T-cell (primary cell): ENCODE measurements at regions not wholly inside any gene's neighbourhood (a gene's known extent, or its start where the extent isn't known, plus 50 kb on each side); places are given as distances from the start of the nearest gene placed in this dataset.

ENCODE experiments used
- ATAC-seq, 4 experiments: fragments of 200-7000 bp in 3 of 4; fragments of 150-1000 bp in 1 of 4; cut with Tn5 transposase; replicated peaks in 1 of 4; 1 replicate in 3 of 4; 2 replicates in 1 of 4; pipeline ENCODE4 v1.10.0; 2021; ENCODE audit warnings: moderate library complexity in 3 of 4, mild to moderate bottlenecking in 2 of 4, moderate number of reproducible peaks in 1 of 4
- CTCF ChIA-PET, 2 donors: fragments of 300-600 bp; sonication (Branson Sonifier 250); formaldehyde crosslinking; loops; one replicate each; lab custom pipeline; 2022; ENCODE audit warnings: antibody characterized with exemption in 2 of 2; lab: Charles Lee
- POLR2A ChIA-PET, 2 donors: fragments of 300-600 bp; sonication (Branson Sonifier 250); formaldehyde crosslinking; loops; one replicate each; lab custom pipeline; 2022; ENCODE audit warnings: antibody characterized with exemption in 2 of 2; lab: Charles Lee
- DNase-seq, 35 experiments: peaks; one replicate each; pipeline versions ENCODE4 v3.0.0 to v3.0.0-alpha.2; 2013 to 2023
- H3K27ac ChIP-seq: one replicate; pipeline ENCODE4 v1.5.1; 2013; ENCODE audit warnings: low read length
- H3K27me3 ChIP-seq, 2 experiments: replicated peaks in 1 of 2; 1 replicate in 1 of 2; 2 replicates in 1 of 2; pipeline versions ENCODE4 v1.6.1 to v1.7.0; 2013; ENCODE audit warnings: low read length in 1 of 2, mixed read lengths in 1 of 2; ENCODE audit not compliant: control insufficient read depth in 2 of 2, insufficient read depth in 2 of 2; ENCODE audit errors: extremely low read depth in 1 of 2
- H3K36me3 ChIP-seq, 2 donors: 1 replicate in 1 of 2; 2 replicates in 1 of 2; pipeline versions ENCODE4 v1.6.1 to v1.7.0; 2013; ENCODE audit warnings: low read length in 1 of 2; ENCODE audit not compliant: control insufficient read depth in 2 of 2, insufficient read depth in 1 of 2; ENCODE audit errors: extremely low read depth in 1 of 2
- H3K4me1 ChIP-seq, 2 experiments: 1 replicate in 1 of 2; 2 replicates in 1 of 2; pipeline versions ENCODE4 v1.6.1 to v1.7.0; 2013; ENCODE audit warnings: low read length in 2 of 2, mixed read lengths in 1 of 2; ENCODE audit not compliant: insufficient read depth in 2 of 2, control insufficient read depth in 1 of 2; ENCODE audit errors: extremely low read depth in 1 of 2
- H3K4me3 ChIP-seq, 2 donors: 1 replicate in 1 of 2; 2 replicates in 1 of 2; pipeline versions ENCODE4 v1.5.1 to v1.7.0; 2013; ENCODE audit warnings: mild to moderate bottlenecking in 2 of 2, low read length in 1 of 2, moderate library complexity in 1 of 2; ENCODE audit not compliant: control insufficient read depth in 1 of 2; ENCODE audit errors: extremely low read depth in 1 of 2
- H3K9me3 ChIP-seq: 2 replicates; pipeline ENCODE4 v1.7.0; 2013
- H3K27ac Mint-ChIP-seq, 2 donors: one replicate each; pipeline ENCODE4 v1.8.0; 2020 to 2021; ENCODE audit warnings: mild to moderate bottlenecking in 2 of 2, mixed read lengths in 2 of 2
- H3K27me3 Mint-ChIP-seq, 2 donors: one replicate each; pipeline ENCODE4 v1.8.0; 2021 to 2022; ENCODE audit warnings: mixed read lengths in 2 of 2
- H3K36me3 Mint-ChIP-seq: one replicate; pipeline ENCODE4 v1.8.0; 2021; ENCODE audit warnings: mixed read lengths
- H3K4me1 Mint-ChIP-seq, 3 donors: one replicate each; pipeline ENCODE4 v1.8.0; 2020 to 2022; ENCODE audit warnings: mixed read lengths in 3 of 3, mild to moderate bottlenecking in 1 of 3
- H3K4me3 Mint-ChIP-seq, 3 donors: one replicate each; pipeline ENCODE4 v1.8.0; 2020 to 2022; ENCODE audit warnings: mild to moderate bottlenecking in 3 of 3, mixed read lengths in 3 of 3, moderate library complexity in 3 of 3
- H3K9me3 Mint-ChIP-seq, 3 donors: one replicate each; pipeline ENCODE4 v1.8.0; 2020 to 2022; ENCODE audit warnings: mixed read lengths in 3 of 3
- WGBS: methylation state at CpG from one replicate; pipeline ENCODE4 v1.1.5; 2013; ENCODE audit warnings: missing lambda C conversion rate; ENCODE audit not compliant: insufficient coverage; 5-methylcytosine and 5-hydroxymethylcytosine counted together

DNA sequence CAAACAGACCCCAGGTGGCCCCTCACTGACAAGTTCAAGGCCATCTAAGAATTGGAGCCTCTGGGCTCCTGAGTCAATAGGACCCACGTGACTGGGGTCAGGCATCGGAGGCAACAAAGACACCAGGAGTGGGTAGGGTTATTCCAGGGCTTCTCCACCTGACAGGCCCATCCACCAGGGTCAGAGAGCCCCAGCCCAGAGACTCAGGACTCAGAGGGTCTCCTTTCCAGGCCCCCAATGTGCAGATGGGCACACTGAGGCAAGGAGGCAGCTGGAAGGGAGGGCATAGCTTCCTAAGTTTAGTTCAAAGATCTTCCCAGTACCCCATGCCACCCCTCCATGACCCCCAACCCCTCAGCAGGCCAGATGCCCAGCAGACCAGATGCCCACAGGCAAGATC, 388.6 kb downstream of the MATN1 start:
- no peak overlapping the region for H3K4me3 Mint-ChIP-seq
- POLR2A ChIA-PET = no interaction called here

DNA sequence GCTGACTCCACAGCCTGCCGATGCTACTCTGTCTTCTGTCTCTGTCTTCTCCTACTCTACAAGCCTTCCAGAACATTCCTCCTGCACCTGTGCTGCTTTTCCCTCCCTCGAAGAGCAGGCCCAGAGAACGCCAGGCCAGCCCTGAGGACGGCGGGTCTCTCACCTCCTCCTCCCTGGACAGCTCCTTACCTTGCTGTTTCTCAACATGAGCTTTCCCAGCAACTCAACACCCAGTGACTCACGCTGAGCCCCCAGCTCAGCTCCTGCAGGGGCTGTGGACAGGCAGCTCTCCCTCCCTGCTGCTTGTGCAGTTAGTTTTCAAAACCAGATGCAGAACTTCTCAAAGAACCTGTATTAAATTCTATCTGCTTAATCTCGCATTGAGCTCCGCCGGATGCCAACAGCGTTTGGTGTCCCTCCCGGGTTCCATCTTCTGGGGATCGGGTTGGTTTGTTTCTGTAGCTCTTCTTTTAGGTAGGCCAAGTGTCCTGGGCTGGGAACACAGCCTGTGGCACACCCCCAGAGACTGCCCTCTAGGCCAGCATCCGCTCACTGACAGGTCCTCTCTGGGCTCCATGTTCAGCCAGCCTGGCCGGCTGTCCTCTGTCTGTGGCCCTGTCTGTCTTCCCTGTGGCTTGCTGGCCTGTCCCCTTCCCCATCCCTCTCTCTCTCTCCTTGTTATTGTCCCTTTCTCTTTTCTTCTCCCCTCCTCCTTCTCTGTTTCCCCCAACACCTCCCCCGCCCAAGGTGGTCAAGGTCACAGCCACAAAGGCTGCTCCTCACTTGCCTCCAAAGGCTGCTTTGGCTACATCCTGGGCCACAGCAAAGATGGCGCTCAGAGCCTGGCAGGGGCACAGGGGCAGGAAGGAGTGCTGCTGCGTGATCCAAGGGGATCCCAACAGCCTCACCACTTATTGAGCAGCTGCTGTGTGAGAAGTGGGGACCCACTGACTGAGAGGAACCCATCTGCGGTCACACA, 391.0 kb downstream of the MATN1 start:
- H3K27ac Mint-ChIP-seq = no peak overlapping the region
- DNase-seq (no peak), ATAC-seq (no peak)
- Histone ChIP-seq H3K9me3 (no peaks in the 10 kb centered on the region), H3K27ac (no peak overlapping the region), H3K27me3 (peaks cover 0 to 19% of the 10 kb centered on the region in 2 experiments), H3K4me1 (no peaks in the 10 kb centered on the region), H3K4me3 (no peak overlapping the region), H3K36me3 (no peaks in the 10 kb centered on the region)
- 76% methylated on average over 15 of the region's 18 CpGs for WGBS
- peaks cover 0 to 5% (median 0%) of the 10 kb centered on the region in 3 donors for H3K4me1 Mint-ChIP-seq
- POLR2A ChIA-PET = no interaction called here
- no peaks in the 10 kb centered on the region for H3K9me3 Mint-ChIP-seq
- H3K27me3 Mint-ChIP-seq = peaks cover 0 to 9% of the 10 kb centered on the region in 2 donors
- no peaks in the 10 kb centered on the region for H3K36me3 Mint-ChIP-seq
- no peak overlapping the region for H3K4me3 Mint-ChIP-seq
- CTCF ChIA-PET = no interaction called here

More for the DNA sequence above, 388.6 kb downstream of the MATN1 start:
- H3K4me1 ChIP-seq = no peaks in the 10 kb centered on the region
- H3K27me3 Mint-ChIP-seq = peaks cover 0 to 4% of the 10 kb centered on the region in 2 donors
- H3K27ac ChIP-seq = no peak overlapping the region
- H3K4me1 Mint-ChIP-seq = peaks cover 0 to 5% (median 0%) of the 10 kb centered on the region in 3 donors
- no peaks in the 10 kb centered on the region for H3K36me3 ChIP-seq
- DNase-seq = no peak
- no peak for ATAC-seq
- WGBS = 100% methylated on average over 1 of the region's 2 CpGs
- H3K27ac Mint-ChIP-seq = no peak overlapping the region
- CTCF ChIA-PET = no interaction called here
- H3K27me3 ChIP-seq = peaks cover 0 to 11% of the 10 kb centered on the region in 2 experiments
- no peaks in the 10 kb centered on the region for H3K36me3 Mint-ChIP-seq
- H3K9me3 Mint-ChIP-seq = no peaks in the 10 kb centered on the region
- no peaks in the 10 kb centered on the region for H3K9me3 ChIP-seq
- H3K4me3 ChIP-seq = no peak overlapping the region

DNA sequence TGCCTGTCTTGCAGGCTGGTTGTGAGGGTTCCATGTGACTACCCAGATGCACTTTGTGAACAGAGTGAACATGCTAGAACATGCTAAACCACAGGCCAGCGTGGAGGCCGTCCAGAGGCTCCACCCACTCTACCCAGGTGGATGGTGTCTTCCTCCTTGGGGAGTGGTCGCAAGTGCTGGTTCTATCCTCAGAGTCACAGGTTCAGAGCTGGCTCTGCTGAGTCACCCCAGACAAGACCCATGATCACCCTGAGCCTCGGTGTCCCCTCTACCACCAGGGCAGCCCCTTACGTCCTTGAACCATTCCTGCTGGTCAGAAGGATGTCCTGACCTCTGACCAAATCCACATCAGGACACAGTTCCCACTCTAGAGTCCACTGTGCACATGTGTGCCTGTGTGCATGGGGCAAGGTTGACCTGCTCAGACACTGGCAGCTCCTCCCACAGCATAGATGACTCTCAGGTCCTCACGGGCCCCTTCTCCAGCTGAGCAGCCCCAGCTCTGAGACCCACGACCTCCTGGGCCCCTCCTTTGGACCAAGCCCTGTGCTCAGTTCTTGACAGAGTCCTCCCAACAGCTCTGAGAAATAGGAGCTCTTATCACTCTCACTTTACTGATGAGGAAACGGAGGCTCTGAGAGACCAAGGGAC, 391.8 kb downstream of the MATN1 start:
- CTCF ChIA-PET = no interaction called here
- Histone ChIP-seq H3K36me3 (no peaks in the 10 kb centered on the region), H3K27me3 (peaks cover 0 to 19% of the 10 kb centered on the region in 2 experiments), H3K27ac (no peak overlapping the region), H3K9me3 (no peaks in the 10 kb centered on the region), H3K4me3 (no peak overlapping the region), H3K4me1 (no peaks in the 10 kb centered on the region)
- H3K4me1 Mint-ChIP-seq = peaks cover 0 to 5% (median 0%) of the 10 kb centered on the region in 3 donors
- H3K27ac Mint-ChIP-seq = no peak overlapping the region
- peaks cover 0 to 9% of the 10 kb centered on the region in 2 donors for H3K27me3 Mint-ChIP-seq
- POLR2A ChIA-PET = no interaction called here
- H3K36me3 Mint-ChIP-seq = no peaks in the 10 kb centered on the region
- no peak for DNase-seq
- ATAC-seq = no peak
- 56% methylated on average over 7 of the region's 8 CpGs for WGBS
- H3K9me3 Mint-ChIP-seq = no peaks in the 10 kb centered on the region
- no peak overlapping the region for H3K4me3 Mint-ChIP-seq

DNA sequence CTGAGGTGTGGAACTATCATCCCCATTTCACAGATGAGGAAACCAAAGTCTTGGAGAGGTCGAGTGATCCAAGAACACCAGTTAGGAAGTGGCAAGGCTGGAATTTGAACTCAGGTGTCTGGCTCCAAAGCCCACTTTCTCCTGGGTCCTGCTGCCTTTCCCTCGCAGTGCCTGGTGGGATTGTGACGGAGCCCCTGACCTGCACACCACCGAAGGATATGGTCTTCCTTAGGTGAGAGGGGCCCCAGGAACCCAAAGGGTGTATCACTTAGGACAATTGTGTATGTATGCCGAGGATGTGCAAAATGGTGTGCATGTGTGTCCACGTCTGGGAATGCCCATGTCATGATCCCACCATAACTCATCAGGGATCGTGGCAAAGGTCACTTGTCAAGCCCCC, 392.7 kb downstream of the MATN1 start:
- DNase-seq = no peak
- Mint-ChIP-seq H3K36me3 (no peaks in the 10 kb centered on the region), H3K4me3 (no peak overlapping the region), H3K27me3 (peaks cover 0 to 11% of the 10 kb centered on the region in 2 donors), H3K4me1 (peaks cover 0 to 5% (median 0%) of the 10 kb centered on the region in 3 donors), H3K27ac (no peak overlapping the region), H3K9me3 (no peaks in the 10 kb centered on the region)
- ChIA-PET CTCF (no interaction called here), POLR2A (no interaction called here)
- WGBS = 44% methylated on average over 5 of the region's 7 CpGs
- H3K9me3 ChIP-seq = no peaks in the 10 kb centered on the region
- H3K27me3 ChIP-seq = peaks cover 0 to 16% of the 10 kb centered on the region in 2 experiments
- H3K4me1 ChIP-seq = no peaks in the 10 kb centered on the region
- no peaks in the 10 kb centered on the region for H3K36me3 ChIP-seq
- ATAC-seq = no peak
- H3K27ac ChIP-seq = no peak overlapping the region
- H3K4me3 ChIP-seq = no peak overlapping the region

DNA sequence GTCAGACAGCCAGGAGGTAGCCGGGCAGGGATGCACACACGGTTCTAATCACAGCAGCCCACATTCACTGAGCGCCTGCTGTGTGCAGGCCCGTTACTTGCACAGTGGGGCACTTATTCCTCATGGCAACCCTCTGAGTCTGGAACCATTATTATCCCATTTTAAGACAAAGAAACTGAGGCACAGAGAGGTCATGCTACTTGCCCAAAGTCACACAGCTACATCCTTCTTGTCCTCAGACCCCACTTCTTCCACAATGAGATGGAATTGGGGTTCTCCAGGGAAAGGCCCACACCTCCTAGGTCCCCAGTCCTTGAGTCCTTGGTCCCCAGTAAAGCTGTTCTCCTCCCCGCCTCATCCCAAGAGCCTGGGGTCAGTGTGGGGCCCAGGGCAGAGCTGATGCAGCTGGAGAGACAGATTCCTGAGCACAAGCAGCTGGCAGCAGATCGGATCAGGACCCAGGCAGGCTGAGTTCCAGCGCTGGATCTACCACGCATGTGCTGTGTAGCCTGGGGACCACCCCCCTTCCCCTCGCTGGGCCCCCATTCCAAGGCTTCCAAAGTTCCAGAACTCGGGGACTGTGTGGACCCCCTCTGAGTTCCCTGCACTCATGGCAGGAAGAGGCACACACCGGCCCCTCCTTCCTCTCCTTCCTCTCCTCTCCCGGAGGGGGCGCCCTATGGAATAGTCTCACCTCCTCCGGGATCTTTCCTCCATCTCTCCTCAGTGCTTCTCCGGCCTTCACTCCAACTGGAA, 393.4 kb downstream of the MATN1 start:
- Histone ChIP-seq H3K4me1 (no peaks in the 10 kb centered on the region), H3K27ac (no peak overlapping the region), H3K27me3 (peaks cover 0 to 20% of the 10 kb centered on the region in 2 experiments), H3K4me3 (no peak overlapping the region), H3K9me3 (no peaks in the 10 kb centered on the region), H3K36me3 (no peaks in the 10 kb centered on the region)
- Mint-ChIP-seq H3K27ac (no peak overlapping the region), H3K4me3 (no peak overlapping the region), H3K36me3 (no peaks in the 10 kb centered on the region), H3K27me3 (peaks cover 0 to 13% of the 10 kb centered on the region in 2 donors), H3K9me3 (no peaks in the 10 kb centered on the region), H3K4me1 (peaks cover 0 to 5% (median 0%) of the 10 kb centered on the region in 3 donors)
- POLR2A ChIA-PET = no interaction called here
- 75% methylated on average over 11 of the region's 15 CpGs for WGBS
- ATAC-seq (no peak), DNase-seq (no peak)
- CTCF ChIA-PET = no interaction called here

DNA sequence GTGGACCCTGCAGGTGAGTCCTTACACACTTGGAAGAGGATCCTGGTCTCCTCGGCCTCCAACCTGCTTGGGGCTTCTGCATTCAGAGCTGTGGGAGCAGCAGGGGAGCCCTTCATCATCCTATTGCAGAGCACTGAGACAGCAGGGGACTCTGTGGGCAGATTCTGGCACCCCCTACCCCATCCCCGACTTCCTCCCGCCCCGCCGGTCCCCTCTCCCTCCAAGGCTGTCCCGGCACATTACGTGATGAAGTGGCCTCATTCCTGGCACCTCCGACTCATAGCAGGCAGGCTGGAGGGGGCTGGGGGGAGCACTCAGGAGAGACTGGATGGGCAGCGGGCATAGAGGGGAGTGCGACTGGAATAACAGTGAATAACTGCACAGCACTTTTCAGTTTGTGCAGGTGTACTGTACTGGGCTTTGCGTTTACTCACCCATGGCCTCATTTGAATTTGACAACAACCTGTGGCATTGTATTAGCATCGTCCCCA, 394.1 kb downstream of the MATN1 start:
- CTCF ChIA-PET = no interaction called here
- 86% methylated on average over 7 of the region's 12 CpGs for WGBS
- no peak overlapping the region for H3K4me3 ChIP-seq
- H3K4me1 Mint-ChIP-seq = peaks cover 0 to 5% (median 0%) of the 10 kb centered on the region in 3 donors
- peaks cover 5 to 16% of the 10 kb centered on the region in 2 donors for H3K27me3 Mint-ChIP-seq
- no peaks in the 10 kb centered on the region for H3K36me3 ChIP-seq
- ATAC-seq (no peak), DNase-seq (no peak)
- no peak overlapping the region for H3K27ac ChIP-seq
- no peaks in the 10 kb centered on the region for H3K36me3 Mint-ChIP-seq
- no peaks in the 10 kb centered on the region for H3K9me3 Mint-ChIP-seq
- H3K27me3 ChIP-seq = peaks cover 0 to 20% of the 10 kb centered on the region in 2 experiments
- H3K4me3 Mint-ChIP-seq = no peak overlapping the region
- H3K4me1 ChIP-seq = no peaks in the 10 kb centered on the region
- no peaks in the 10 kb centered on the region for H3K9me3 ChIP-seq
- H3K27ac Mint-ChIP-seq = no peak overlapping the region
- POLR2A ChIA-PET = no interaction called here
